ENCODE measurements at regions not wholly inside any gene's neighbourhood (a gene's known extent, or its start where the extent isn't known, plus 50 kb on each side); places are given as distances from the start of the nearest gene placed in this dataset.

DNA sequence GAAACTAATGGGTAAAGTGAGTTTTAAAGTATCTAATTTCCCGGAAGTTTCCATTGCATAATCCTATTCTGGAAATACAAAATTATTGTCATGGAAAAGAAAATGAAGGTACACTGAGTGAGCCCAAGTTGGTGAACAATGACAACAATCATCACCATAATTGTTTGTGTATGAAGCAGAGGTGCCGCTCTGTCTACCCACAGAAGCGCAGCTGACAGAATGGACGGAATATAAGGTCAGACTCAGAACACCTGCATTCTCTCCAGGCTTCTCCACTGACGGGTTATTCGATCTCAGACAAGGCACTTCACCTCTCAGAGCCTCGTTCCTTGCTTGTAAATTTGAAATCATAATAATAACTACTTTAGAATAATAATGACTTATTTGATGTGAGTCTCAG, 99.1 kb upstream of the NGF start:
- TF ChIP-seq, protein P1, sequence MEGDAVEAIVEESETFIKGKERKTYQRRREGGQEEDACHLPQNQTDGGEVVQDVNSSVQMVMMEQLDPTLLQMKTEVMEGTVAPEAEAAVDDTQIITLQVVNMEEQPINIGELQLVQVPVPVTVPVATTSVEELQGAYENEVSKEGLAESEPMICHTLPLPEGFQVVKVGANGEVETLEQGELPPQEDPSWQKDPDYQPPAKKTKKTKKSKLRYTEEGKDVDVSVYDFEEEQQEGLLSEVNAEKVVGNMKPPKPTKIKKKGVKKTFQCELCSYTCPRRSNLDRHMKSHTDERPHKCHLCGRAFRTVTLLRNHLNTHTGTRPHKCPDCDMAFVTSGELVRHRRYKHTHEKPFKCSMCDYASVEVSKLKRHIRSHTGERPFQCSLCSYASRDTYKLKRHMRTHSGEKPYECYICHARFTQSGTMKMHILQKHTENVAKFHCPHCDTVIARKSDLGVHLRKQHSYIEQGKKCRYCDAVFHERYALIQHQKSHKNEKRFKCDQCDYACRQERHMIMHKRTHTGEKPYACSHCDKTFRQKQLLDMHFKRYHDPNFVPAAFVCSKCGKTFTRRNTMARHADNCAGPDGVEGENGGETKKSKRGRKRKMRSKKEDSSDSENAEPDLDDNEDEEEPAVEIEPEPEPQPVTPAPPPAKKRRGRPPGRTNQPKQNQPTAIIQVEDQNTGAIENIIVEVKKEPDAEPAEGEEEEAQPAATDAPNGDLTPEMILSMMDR (IDR thresholded peaks at IDR 0.05 in 8 of 11, conservative IDR thresholded peaks at IDR 0.05 in 3 of 11) = no peak
- no peak for TF ChIP-seq POLR2AphosphoS5 (IDR thresholded peaks at IDR 0.05)
